ENCODE measurements at regions not wholly inside any gene's neighbourhood (a gene's known extent, or its start where the extent isn't known, plus 50 kb on each side); places are given as distances from the start of the nearest gene placed in this dataset.

- no peaks in the 10 kb centered on the region for H3K27me3 Mint-ChIP-seq
- H3K36me3 Mint-ChIP-seq: no peaks in the 10 kb centered on the region
- H3K4me3 Mint-ChIP-seq: no peak overlapping the region
- POLR2A ChIA-PET: no interaction called here
- no peak overlapping the region for H3K27ac Mint-ChIP-seq
- Histone ChIP-seq H3K36me3 (ENCODE audit: control insufficient read depth in 2 of 2, extremely low read depth in 1 of 2, insufficient read depth in 1 of 2, low read length in 1 of 2) (no peaks in the 10 kb centered on the region), H3K27ac (ENCODE audit: low read length) (no peak overlapping the region), H3K9me3 (no peaks in the 10 kb centered on the region), H3K4me1 (ENCODE audit: control insufficient read depth in 1 of 2, extremely low read depth in 1 of 2, insufficient read depth in 2 of 2, low read length in 2 of 2) (no peaks in the 10 kb centered on the region), H3K27me3 (replicated peaks in 1 of 2; ENCODE audit: control insufficient read depth in 2 of 2, extremely low read depth in 1 of 2, insufficient read depth in 2 of 2, low read length in 1 of 2) (no peaks in the 10 kb centered on the region), H3K4me3 (ENCODE audit: control insufficient read depth in 1 of 2, extremely low read depth in 1 of 2, low read length in 1 of 2) (no peak overlapping the region)
- peaks cover 0 to 4% (median 3%) of the 10 kb centered on the region in 3 donors for H3K9me3 Mint-ChIP-seq
- no peak for ATAC-seq (replicated peaks in 1 of 4)
- WGBS (ENCODE audit: insufficient coverage): no CpG with 5 or more reads among the region's 1 CpG
- CTCF ChIA-PET: no interaction called here
- H3K4me1 Mint-ChIP-seq: no peaks in the 10 kb centered on the region
- no peak for DNase-seq
These were observed 143.4 kb upstream of the GLI3 start for GRCh38 chr7:42380401-42380800.

- POLR2A ChIA-PET: no interaction called here
- Histone ChIP-seq H3K27ac (ENCODE audit: low read length) (no peak overlapping the region), H3K4me1 (ENCODE audit: control insufficient read depth in 1 of 2, extremely low read depth in 1 of 2, insufficient read depth in 2 of 2, low read length in 2 of 2) (no peaks in the 10 kb centered on the region), H3K9me3 (no peaks in the 10 kb centered on the region), H3K27me3 (replicated peaks in 1 of 2; ENCODE audit: control insufficient read depth in 2 of 2, extremely low read depth in 1 of 2, insufficient read depth in 2 of 2, low read length in 1 of 2) (no peaks in the 10 kb centered on the region), H3K36me3 (ENCODE audit: control insufficient read depth in 2 of 2, extremely low read depth in 1 of 2, insufficient read depth in 1 of 2, low read length in 1 of 2) (no peaks in the 10 kb centered on the region), H3K4me3 (ENCODE audit: control insufficient read depth in 1 of 2, extremely low read depth in 1 of 2, low read length in 1 of 2) (no peak overlapping the region)
- Mint-ChIP-seq H3K27me3 (no peaks in the 10 kb centered on the region), H3K9me3 (peaks cover 0 to 4% (median 3%) of the 10 kb centered on the region in 3 donors), H3K4me3 (no peak overlapping the region), H3K27ac (no peak overlapping the region), H3K36me3 (no peaks in the 10 kb centered on the region), H3K4me1 (no peaks in the 10 kb centered on the region)
- ATAC-seq (replicated peaks in 1 of 4) (no peak), DNase-seq (no peak)
- CTCF ChIA-PET: no interaction called here
- WGBS (ENCODE audit: insufficient coverage): no CpG with 5 or more reads among the region's 3 CpGs
These were observed 141.1 kb upstream of the GLI3 start for GRCh38 chr7:42378149-42378548.

GRCh38 chr7:42373285-42373684, 136.3 kb upstream of the GLI3 start:
- WGBS (ENCODE audit: insufficient coverage): no CpG with 5 or more reads among the region's 1 CpG
- H3K27me3 Mint-ChIP-seq: no peaks in the 10 kb centered on the region
- H3K4me1 Mint-ChIP-seq: no peaks in the 10 kb centered on the region
- H3K9me3 ChIP-seq: no peaks in the 10 kb centered on the region
- no peak overlapping the region for H3K4me3 ChIP-seq (ENCODE audit: control insufficient read depth in 1 of 2, extremely low read depth in 1 of 2, low read length in 1 of 2)
- no peak overlapping the region for H3K27ac Mint-ChIP-seq
- H3K9me3 Mint-ChIP-seq: peaks cover 5 to 11% (median 10%) of the 10 kb centered on the region in 3 donors
- CTCF ChIA-PET: no interaction called here
- H3K27me3 ChIP-seq (replicated peaks in 1 of 2; ENCODE audit: control insufficient read depth in 2 of 2, extremely low read depth in 1 of 2, insufficient read depth in 2 of 2, low read length in 1 of 2): peaks cover 0 to 2% of the 10 kb centered on the region in 2 experiments
- no peak overlapping the region for H3K4me3 Mint-ChIP-seq
- no peak for DNase-seq
- no peaks in the 10 kb centered on the region for H3K36me3 Mint-ChIP-seq
- no peaks in the 10 kb centered on the region for H3K4me1 ChIP-seq (ENCODE audit: control insufficient read depth in 1 of 2, extremely low read depth in 1 of 2, insufficient read depth in 2 of 2, low read length in 2 of 2)
- ATAC-seq (replicated peaks in 1 of 4): no peak
- no peak overlapping the region for H3K27ac ChIP-seq (ENCODE audit: low read length)
- H3K36me3 ChIP-seq (ENCODE audit: control insufficient read depth in 2 of 2, extremely low read depth in 1 of 2, insufficient read depth in 1 of 2, low read length in 1 of 2): no peaks in the 10 kb centered on the region
- POLR2A ChIA-PET: no interaction called here

GRCh38 chr7:42372479-42372878, 135.5 kb upstream of the GLI3 start:
- Mint-ChIP-seq H3K27me3 (no peaks in the 10 kb centered on the region), H3K36me3 (no peaks in the 10 kb centered on the region), H3K4me3 (no peak overlapping the region), H3K4me1 (no peaks in the 10 kb centered on the region), H3K27ac (no peak overlapping the region), H3K9me3 (peaks cover 10 to 18% (median 11%) of the 10 kb centered on the region in 3 donors)
- no peaks in the 10 kb centered on the region for H3K4me1 ChIP-seq (ENCODE audit: control insufficient read depth in 1 of 2, extremely low read depth in 1 of 2, insufficient read depth in 2 of 2, low read length in 2 of 2)
- no peaks in the 10 kb centered on the region for H3K9me3 ChIP-seq
- H3K36me3 ChIP-seq (ENCODE audit: control insufficient read depth in 2 of 2, extremely low read depth in 1 of 2, insufficient read depth in 1 of 2, low read length in 1 of 2): no peaks in the 10 kb centered on the region
- CTCF ChIA-PET: no interaction called here
- no peak for ATAC-seq (replicated peaks in 1 of 4)
- H3K4me3 ChIP-seq (ENCODE audit: control insufficient read depth in 1 of 2, extremely low read depth in 1 of 2, low read length in 1 of 2): no peak overlapping the region
- WGBS (ENCODE audit: insufficient coverage): no CpG with 5 or more reads among the region's 3 CpGs
- H3K27me3 ChIP-seq (replicated peaks in 1 of 2; ENCODE audit: control insufficient read depth in 2 of 2, extremely low read depth in 1 of 2, insufficient read depth in 2 of 2, low read length in 1 of 2): peaks cover 0 to 2% of the 10 kb centered on the region in 2 experiments
- POLR2A ChIA-PET: no interaction called here
- H3K27ac ChIP-seq (ENCODE audit: low read length): no peak overlapping the region
- no peak for DNase-seq

- ChIA-PET CTCF (no interaction called here), POLR2A (no interaction called here)
- H3K27me3 ChIP-seq (replicated peaks in 1 of 2; ENCODE audit: control insufficient read depth in 2 of 2, extremely low read depth in 1 of 2, insufficient read depth in 2 of 2, low read length in 1 of 2): no peaks in the 10 kb centered on the region
- H3K36me3 Mint-ChIP-seq: no peaks in the 10 kb centered on the region
- no peaks in the 10 kb centered on the region for H3K27me3 Mint-ChIP-seq
- H3K9me3 Mint-ChIP-seq: peaks cover 5 to 19% (median 15%) of the 10 kb centered on the region in 3 donors
- DNase-seq (no peak), ATAC-seq (replicated peaks in 1 of 4) (no peak)
- no peak overlapping the region for H3K27ac ChIP-seq (ENCODE audit: low read length)
- H3K4me3 ChIP-seq (ENCODE audit: control insufficient read depth in 1 of 2, extremely low read depth in 1 of 2, low read length in 1 of 2): no peak overlapping the region
- H3K4me1 ChIP-seq (ENCODE audit: control insufficient read depth in 1 of 2, extremely low read depth in 1 of 2, insufficient read depth in 2 of 2, low read length in 2 of 2): no peaks in the 10 kb centered on the region
- H3K27ac Mint-ChIP-seq: no peak overlapping the region
- H3K4me1 Mint-ChIP-seq: no peaks in the 10 kb centered on the region
- H3K36me3 ChIP-seq (ENCODE audit: control insufficient read depth in 2 of 2, extremely low read depth in 1 of 2, insufficient read depth in 1 of 2, low read length in 1 of 2): no peaks in the 10 kb centered on the region
- no peaks in the 10 kb centered on the region for H3K9me3 ChIP-seq
- no peak overlapping the region for H3K4me3 Mint-ChIP-seq
- WGBS (ENCODE audit: insufficient coverage): no CpG with 5 or more reads among the region's 1 CpG
These were observed 122.9 kb upstream of the GLI3 start for GRCh38 chr7:42359946-42360345.

GRCh38 chr7:42351316-42351935, 114.4 kb upstream of the GLI3 start:
- 94% methylated on average over 2 of the region's 5 CpGs for WGBS (ENCODE audit: insufficient coverage)
- no peak for ATAC-seq (replicated peaks in 1 of 4)
- Mint-ChIP-seq H3K36me3 (no peaks in the 10 kb centered on the region), H3K4me1 (no peaks in the 10 kb centered on the region), H3K9me3 (peaks cover 0 to 14% (median 10%) of the 10 kb centered on the region in 3 donors), H3K4me3 (no peak overlapping the region), H3K27ac (no peak overlapping the region), H3K27me3 (no peaks in the 10 kb centered on the region)
- H3K4me3 ChIP-seq (ENCODE audit: control insufficient read depth in 1 of 2, extremely low read depth in 1 of 2, low read length in 1 of 2): no peak overlapping the region
- POLR2A ChIA-PET: no interaction called here
- H3K9me3 ChIP-seq: no peaks in the 10 kb centered on the region
- H3K4me1 ChIP-seq (ENCODE audit: control insufficient read depth in 1 of 2, extremely low read depth in 1 of 2, insufficient read depth in 2 of 2, low read length in 2 of 2): no peaks in the 10 kb centered on the region
- H3K27ac ChIP-seq (ENCODE audit: low read length): no peak overlapping the region
- CTCF ChIA-PET: no interaction called here
- no peaks in the 10 kb centered on the region for H3K36me3 ChIP-seq (ENCODE audit: control insufficient read depth in 2 of 2, extremely low read depth in 1 of 2, insufficient read depth in 1 of 2, low read length in 1 of 2)
- DNase-seq: no peak
- H3K27me3 ChIP-seq (replicated peaks in 1 of 2; ENCODE audit: control insufficient read depth in 2 of 2, extremely low read depth in 1 of 2, insufficient read depth in 2 of 2, low read length in 1 of 2): no peaks in the 10 kb centered on the region

GRCh38 chr7:42350801-42351200, 113.8 kb upstream of the GLI3 start:
- H3K27ac Mint-ChIP-seq: no peak overlapping the region
- no peaks in the 10 kb centered on the region for H3K4me1 Mint-ChIP-seq
- H3K27ac ChIP-seq (ENCODE audit: low read length): no peak overlapping the region
- no peak for ATAC-seq (replicated peaks in 1 of 4)
- no peaks in the 10 kb centered on the region for H3K36me3 ChIP-seq (ENCODE audit: control insufficient read depth in 2 of 2, extremely low read depth in 1 of 2, insufficient read depth in 1 of 2, low read length in 1 of 2)
- H3K36me3 Mint-ChIP-seq: no peaks in the 10 kb centered on the region
- no peaks in the 10 kb centered on the region for H3K9me3 ChIP-seq
- no peaks in the 10 kb centered on the region for H3K4me1 ChIP-seq (ENCODE audit: control insufficient read depth in 1 of 2, extremely low read depth in 1 of 2, insufficient read depth in 2 of 2, low read length in 2 of 2)
- H3K4me3 Mint-ChIP-seq: no peak overlapping the region
- POLR2A ChIA-PET: no interaction called here
- DNase-seq: no peak
- H3K27me3 Mint-ChIP-seq: no peaks in the 10 kb centered on the region
- H3K9me3 Mint-ChIP-seq: peaks cover 0 to 14% (median 10%) of the 10 kb centered on the region in 3 donors
- H3K27me3 ChIP-seq (replicated peaks in 1 of 2; ENCODE audit: control insufficient read depth in 2 of 2, extremely low read depth in 1 of 2, insufficient read depth in 2 of 2, low read length in 1 of 2): no peaks in the 10 kb centered on the region
- WGBS (ENCODE audit: insufficient coverage): 83% methylated on average over 1 of the region's 2 CpGs
- H3K4me3 ChIP-seq (ENCODE audit: control insufficient read depth in 1 of 2, extremely low read depth in 1 of 2, low read length in 1 of 2): no peak overlapping the region
- CTCF ChIA-PET: no interaction called here

Data from T-cell (primary cell).